HEK293 (cell line): ENCODE measurements at regions not wholly inside any gene's neighbourhood (a gene's known extent, or its start where the extent isn't known, plus 50 kb on each side); places are given as distances from the start of the nearest gene placed in this dataset.

Source experiments
- BCL11A ChIP-seq: fragments of 450-650 bp; formaldehyde crosslinking; IDR thresholded peaks from 2 replicates; pipeline ENCODE4 v1.5.1; 2016; ENCODE audit warnings: low read depth, missing biosample characterization, missing genetic modification characterization
- ZFHX2 ChIP-seq: fragments of 450-650 bp; formaldehyde crosslinking; conservative IDR thresholded peaks from 2 replicates; pipeline ENCODE4 v1.5.1; 2016; ENCODE audit warnings: missing biosample characterization, missing genetic modification characterization
- ZNF274 ChIP-seq, 2 experiments: fragments of 200-500 bp in 1 of 2; fragments of 450-650 bp in 1 of 2; sonication (Bioruptor generic) in 1 of 2; formaldehyde crosslinking in 1 of 2; IDR thresholded peaks; 2 replicates each; pipeline versions ENCODE4 v1.5.1 to v1.6.1; 2014 to 2016; ENCODE audit warnings: borderline replicate concordance in 1 of 2, inconsistent platforms in 1 of 2, low read length in 1 of 2, missing biosample characterization in 1 of 2, missing genetic modification characterization in 1 of 2
- ZNF558 ChIP-seq: fragments of 450-650 bp; formaldehyde crosslinking; IDR thresholded peaks from 2 replicates; pipeline ENCODE4 v1.5.1; 2016; ENCODE audit warnings: missing biosample characterization, missing genetic modification characterization
- ZNF777 ChIP-seq: fragments of 450-650 bp; formaldehyde crosslinking; IDR thresholded peaks from 2 replicates; pipeline ENCODE4 v1.5.1; 2017; ENCODE audit warnings: missing biosample characterization, missing genetic modification characterization, borderline replicate concordance
- ZNF791 ChIP-seq: fragments of 450-650 bp; formaldehyde crosslinking; IDR thresholded peaks from 2 replicates; pipeline ENCODE4 v1.5.1; 2016; ENCODE audit warnings: missing biosample characterization, missing genetic modification characterization
- TF ChIP-seq, protein P1 (sequence below): fragments of 450-650 bp; IDR thresholded peaks from 2 replicates; pipeline ENCODE4 v1.5.1; 2018; ENCODE audit warnings: missing biosample characterization, missing genetic modification characterization

DNA sequence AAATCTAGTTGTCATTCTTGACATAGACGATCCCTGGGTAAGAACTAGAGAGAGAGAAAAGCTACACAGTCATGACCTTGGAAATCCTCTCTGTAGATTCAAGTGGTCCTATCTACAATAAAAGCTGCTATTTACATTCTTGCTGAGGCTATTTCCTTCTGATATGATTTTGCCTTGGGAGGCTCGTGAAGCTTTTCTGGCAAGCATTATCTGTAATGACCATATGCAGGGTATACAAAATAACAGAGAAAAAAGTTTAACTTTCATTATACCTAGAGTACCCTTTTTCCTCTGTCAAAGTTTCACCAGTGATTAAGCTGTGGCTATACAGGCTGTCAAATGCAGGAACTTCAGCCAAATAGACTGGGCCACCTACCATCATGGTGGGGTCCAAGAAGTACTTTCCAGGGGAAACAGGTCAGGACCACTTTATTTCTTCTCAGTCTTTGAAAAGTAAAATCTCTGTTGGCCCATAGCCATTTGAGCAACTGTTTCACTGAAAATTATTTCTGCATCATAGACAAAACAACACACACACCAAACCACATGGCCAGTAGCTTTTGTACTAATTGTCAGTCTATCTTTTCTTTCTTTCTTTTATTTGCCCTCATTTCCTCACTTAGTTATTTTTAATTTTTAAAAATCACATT, 677.0 kb upstream of the ID4 start:
- TF ChIP-seq ZNF274 (IDR thresholded peaks at IDR 0.05; ENCODE audit: low read length): no peak
- TF ChIP-seq ZNF274 (tag by site-specific recombination; IDR thresholded peaks at IDR 0.05; ENCODE audit: borderline replicate concordance): no peak
- TF ChIP-seq BCL11A (tag by site-specific recombination): no peak
- TF ChIP-seq ZNF777 (tag by site-specific recombination): no peak
- TF ChIP-seq ZNF558 (tag by site-specific recombination): no peak
- no peak for TF ChIP-seq ZFHX2 (tag by site-specific recombination)
- TF ChIP-seq ZNF791 (tag by site-specific recombination): no peak
- TF ChIP-seq, protein P1, sequence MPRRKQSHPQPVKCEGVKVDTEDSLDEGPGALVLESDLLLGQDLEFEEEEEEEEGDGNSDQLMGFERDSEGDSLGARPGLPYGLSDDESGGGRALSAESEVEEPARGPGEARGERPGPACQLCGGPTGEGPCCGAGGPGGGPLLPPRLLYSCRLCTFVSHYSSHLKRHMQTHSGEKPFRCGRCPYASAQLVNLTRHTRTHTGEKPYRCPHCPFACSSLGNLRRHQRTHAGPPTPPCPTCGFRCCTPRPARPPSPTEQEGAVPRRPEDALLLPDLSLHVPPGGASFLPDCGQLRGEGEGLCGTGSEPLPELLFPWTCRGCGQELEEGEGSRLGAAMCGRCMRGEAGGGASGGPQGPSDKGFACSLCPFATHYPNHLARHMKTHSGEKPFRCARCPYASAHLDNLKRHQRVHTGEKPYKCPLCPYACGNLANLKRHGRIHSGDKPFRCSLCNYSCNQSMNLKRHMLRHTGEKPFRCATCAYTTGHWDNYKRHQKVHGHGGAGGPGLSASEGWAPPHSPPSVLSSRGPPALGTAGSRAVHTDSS (tag by site-specific recombination): no peak
